GM12865 (cell line): ENCODE measurements at regions not wholly inside any gene's neighbourhood (a gene's known extent, or its start where the extent isn't known, plus 50 kb on each side); places are given as distances from the start of the nearest gene placed in this dataset.

Experiments
- DNase-seq: peaks from one replicate; pipeline ENCODE4 v3.0.0; 2010; ENCODE audit warnings: low read depth
- H3K4me3 ChIP-seq: 2 replicates; pipeline ENCODE4 v1.5.1; 2011; ENCODE audit warnings: mild to moderate bottlenecking, low read depth, low read length, control low read depth
- CTCF ChIP-seq: IDR thresholded peaks from 2 replicates; pipeline ENCODE4 v1.5.1; 2011; ENCODE audit warnings: low read length, control low read depth, low read depth, inconsistent platforms; ENCODE audit not compliant: insufficient read depth; ENCODE audit errors: missing control alignments

- DNase-seq, result no peak
- no peak for TF ChIP-seq CTCF
- no peak overlapping the region for H3K4me3 ChIP-seq
Measured at GRCh38 chr2:11102466-11102865, 52.8 kb upstream of the SLC66A3 start.

GRCh38 chr2:11102956-11103860 is 52.1 kb upstream of the SLC66A3 start:
- no peak for DNase-seq
- TF ChIP-seq CTCF, result no peak

GRCh38 chr2:11103984-11104793 is 51.1 kb upstream of the SLC66A3 start:
- TF ChIP-seq CTCF, result no peak
- H3K4me3 ChIP-seq, result no peak overlapping the region
- peak; percentile 96 for DNase-seq

More at GRCh38 chr2:11102956-11103860, 52.1 kb upstream of the SLC66A3 start:
- no peak overlapping the region for H3K4me3 ChIP-seq

- H3K4me3 ChIP-seq, result no peak overlapping the region
- no peak for DNase-seq
- TF ChIP-seq CTCF, result no peak
Measured at GRCh38 chr2:11104794-11105660, 50.2 kb upstream of the SLC66A3 start.
